ENCODE measurements at regions not wholly inside any gene's neighbourhood (a gene's known extent, or its start where the extent isn't known, plus 50 kb on each side); places are given as distances from the start of the nearest gene placed in this dataset.
"Not testable (repeated sequence)": the region's sequence is repeated elsewhere in the genome, so short reads cannot be mapped to it uniquely, and the experiment has no call there.

- DNase-seq = no peak
These were observed 216.9 kb upstream of the RXFP2 start for GRCh38 chr13:31522396-31522795.

- DNase-seq = no peak
These were observed 211.2 kb upstream of the RXFP2 start for GRCh38 chr13:31528176-31528575.

GRCh38 chr13:31528758-31529157 is 210.6 kb upstream of the RXFP2 start:
- no peak for DNase-seq

- no peak for DNase-seq
These were observed 208.4 kb upstream of the RXFP2 start for GRCh38 chr13:31530922-31531321.

- DNase-seq = no peak
These were observed 202.3 kb upstream of the RXFP2 start for GRCh38 chr13:31537052-31537451.

GRCh38 chr13:31538067-31539042 is 201.0 kb upstream of the RXFP2 start:
- no peak for DNase-seq

GRCh38 chr13:31540281-31540680 is 199.0 kb upstream of the RXFP2 start:
- DNase-seq = no peak

GRCh38 chr13:31543190-31543589 is 196.1 kb upstream of the RXFP2 start:
- no peak for DNase-seq

GRCh38 chr13:31545616-31546015 is 193.7 kb upstream of the RXFP2 start:
- no peak for DNase-seq

GRCh38 chr13:31556376-31556775 is 182.9 kb upstream of the RXFP2 start:
- no peak for DNase-seq

GRCh38 chr13:31584221-31584620 is 155.1 kb upstream of the RXFP2 start:
- DNase-seq = not testable (repeated sequence)

GRCh38 chr13:31587698-31588266 is 151.5 kb upstream of the RXFP2 start:
- no peak for DNase-seq

GRCh38 chr13:31588316-31588715 is 151.0 kb upstream of the RXFP2 start:
- DNase-seq = no peak

GRCh38 chr13:31588893-31589292 is 150.4 kb upstream of the RXFP2 start:
- no peak for DNase-seq

- DNase-seq = no peak
These were observed 147.6 kb upstream of the RXFP2 start for GRCh38 chr13:31591642-31592233.

- no peak for DNase-seq
These were observed 145.3 kb upstream of the RXFP2 start for GRCh38 chr13:31594056-31594455.

- DNase-seq = no peak
These were observed 143.8 kb upstream of the RXFP2 start for GRCh38 chr13:31595563-31595962.

- no peak for DNase-seq
These were observed 140.3 kb upstream of the RXFP2 start for GRCh38 chr13:31598990-31599389.

GRCh38 chr13:31605076-31605860 is 134.1 kb upstream of the RXFP2 start:
- no peak for DNase-seq

GRCh38 chr13:31607531-31607930 is 131.8 kb upstream of the RXFP2 start:
- not testable (repeated sequence) for DNase-seq

- DNase-seq = not testable (repeated sequence)
These were observed 130.5 kb upstream of the RXFP2 start for GRCh38 chr13:31608780-31609179.

GRCh38 chr13:31610270-31610998 is 128.9 kb upstream of the RXFP2 start:
- DNase-seq = no peak
